PFSK-1 (cell line): ENCODE measurements at regions not wholly inside any gene's neighbourhood (a gene's known extent, or its start where the extent isn't known, plus 50 kb on each side); places are given as distances from the start of the nearest gene placed in this dataset.

ENCODE experiments used
- FOXP2 ChIP-seq: optimal IDR thresholded peaks from 2 replicates; pipeline ENCODE3; 2011; ENCODE audit warnings: borderline replicate concordance, control low read depth, inconsistent platforms; ENCODE audit not compliant: insufficient read depth; ENCODE audit errors: extremely low read length, extremely low read depth
- POLR2AphosphoS5 ChIP-seq: IDR thresholded peaks from 2 replicates; pipeline ENCODE4 v1.6.1; 2012; ENCODE audit warnings: low read depth, mild to moderate bottlenecking, control low read depth, low read length, moderate library complexity
- TAF1 ChIP-seq: IDR thresholded peaks from 2 replicates; pipeline ENCODE4 v1.6.1; 2012; ENCODE audit warnings: low read length, control low read depth, borderline replicate concordance; ENCODE audit not compliant: insufficient read depth
- TF ChIP-seq, protein P1 (sequence below), 2 experiments: IDR thresholded peaks; 2 replicates each; pipeline versions ENCODE4 v1.6.1 to v1.8.0; 2011 to 2012; ENCODE audit warnings: low read depth in 2 of 2, low read length in 2 of 2, control low read depth in 1 of 2, inconsistent platforms in 1 of 2, mild to moderate bottlenecking in 1 of 2, moderate library complexity in 1 of 2; ENCODE audit not compliant: insufficient read depth in 1 of 2

DNA sequence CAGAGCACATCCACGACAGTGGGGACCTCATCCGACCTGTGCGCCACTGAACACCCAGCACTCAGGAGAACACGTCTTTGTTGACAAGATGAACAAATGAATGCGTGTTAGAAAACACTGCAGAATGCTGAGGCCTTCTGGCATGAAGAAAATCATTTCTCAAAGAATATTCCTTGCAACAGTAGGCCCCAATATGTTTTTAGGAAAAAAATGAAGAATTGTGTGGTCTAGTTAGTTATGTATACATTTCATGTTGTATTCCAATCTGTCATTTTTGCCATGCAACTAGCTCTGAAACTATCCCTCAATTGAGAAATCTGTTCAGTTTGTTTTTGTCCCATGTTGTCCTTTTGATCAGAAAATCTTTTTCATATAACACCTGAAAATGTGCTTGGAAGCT, 77.4 kb upstream of the MAD2L1 start:
- TF ChIP-seq POLR2AphosphoS5 (no peak), TAF1 (no peak), FOXP2 (no peak)
- TF ChIP-seq, protein P1, sequence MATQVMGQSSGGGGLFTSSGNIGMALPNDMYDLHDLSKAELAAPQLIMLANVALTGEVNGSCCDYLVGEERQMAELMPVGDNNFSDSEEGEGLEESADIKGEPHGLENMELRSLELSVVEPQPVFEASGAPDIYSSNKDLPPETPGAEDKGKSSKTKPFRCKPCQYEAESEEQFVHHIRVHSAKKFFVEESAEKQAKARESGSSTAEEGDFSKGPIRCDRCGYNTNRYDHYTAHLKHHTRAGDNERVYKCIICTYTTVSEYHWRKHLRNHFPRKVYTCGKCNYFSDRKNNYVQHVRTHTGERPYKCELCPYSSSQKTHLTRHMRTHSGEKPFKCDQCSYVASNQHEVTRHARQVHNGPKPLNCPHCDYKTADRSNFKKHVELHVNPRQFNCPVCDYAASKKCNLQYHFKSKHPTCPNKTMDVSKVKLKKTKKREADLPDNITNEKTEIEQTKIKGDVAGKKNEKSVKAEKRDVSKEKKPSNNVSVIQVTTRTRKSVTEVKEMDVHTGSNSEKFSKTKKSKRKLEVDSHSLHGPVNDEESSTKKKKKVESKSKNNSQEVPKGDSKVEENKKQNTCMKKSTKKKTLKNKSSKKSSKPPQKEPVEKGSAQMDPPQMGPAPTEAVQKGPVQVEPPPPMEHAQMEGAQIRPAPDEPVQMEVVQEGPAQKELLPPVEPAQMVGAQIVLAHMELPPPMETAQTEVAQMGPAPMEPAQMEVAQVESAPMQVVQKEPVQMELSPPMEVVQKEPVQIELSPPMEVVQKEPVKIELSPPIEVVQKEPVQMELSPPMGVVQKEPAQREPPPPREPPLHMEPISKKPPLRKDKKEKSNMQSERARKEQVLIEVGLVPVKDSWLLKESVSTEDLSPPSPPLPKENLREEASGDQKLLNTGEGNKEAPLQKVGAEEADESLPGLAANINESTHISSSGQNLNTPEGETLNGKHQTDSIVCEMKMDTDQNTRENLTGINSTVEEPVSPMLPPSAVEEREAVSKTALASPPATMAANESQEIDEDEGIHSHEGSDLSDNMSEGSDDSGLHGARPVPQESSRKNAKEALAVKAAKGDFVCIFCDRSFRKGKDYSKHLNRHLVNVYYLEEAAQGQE (IDR thresholded peaks at IDR 0.05; ENCODE audit: insufficient read depth in 1 of 2, low read depth in 2 of 2, low read length in 2 of 2), result no peak
